NB4 (cell line): ENCODE measurements at regions not wholly inside any gene's neighbourhood (a gene's known extent, or its start where the extent isn't known, plus 50 kb on each side); places are given as distances from the start of the nearest gene placed in this dataset.

Experiments
- MYC ChIP-seq: IDR thresholded peaks from 2 replicates; pipeline ENCODE4 v1.6.1; 2011; ENCODE audit warnings: low read depth, low read length
- TF ChIP-seq, protein P1 (sequence below): IDR thresholded peaks from one replicate; pipeline ENCODE4 v1.5.1; 2012; ENCODE audit warnings: low read depth, low read length

DNA sequence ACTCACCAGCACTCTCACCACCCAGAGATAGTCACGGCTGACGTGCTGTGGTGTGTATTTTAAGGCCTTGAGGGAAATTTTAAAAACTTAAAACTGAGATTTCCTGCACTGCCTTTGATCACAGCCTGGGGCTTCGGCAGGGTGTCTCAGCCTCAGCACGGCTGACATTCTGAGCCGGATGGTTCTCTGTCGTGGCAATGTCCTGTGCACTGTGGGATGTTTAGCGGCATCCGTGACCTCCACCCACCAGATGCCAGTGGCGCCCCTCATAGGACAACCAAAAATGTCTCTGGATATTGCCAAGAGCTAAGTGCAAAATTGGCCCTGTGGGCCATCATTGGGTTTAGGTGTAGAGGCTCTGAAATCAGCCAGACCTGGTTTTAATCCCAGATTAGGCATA is 142.2 kb upstream of the KCNG1 start:
- TF ChIP-seq, protein P1, sequence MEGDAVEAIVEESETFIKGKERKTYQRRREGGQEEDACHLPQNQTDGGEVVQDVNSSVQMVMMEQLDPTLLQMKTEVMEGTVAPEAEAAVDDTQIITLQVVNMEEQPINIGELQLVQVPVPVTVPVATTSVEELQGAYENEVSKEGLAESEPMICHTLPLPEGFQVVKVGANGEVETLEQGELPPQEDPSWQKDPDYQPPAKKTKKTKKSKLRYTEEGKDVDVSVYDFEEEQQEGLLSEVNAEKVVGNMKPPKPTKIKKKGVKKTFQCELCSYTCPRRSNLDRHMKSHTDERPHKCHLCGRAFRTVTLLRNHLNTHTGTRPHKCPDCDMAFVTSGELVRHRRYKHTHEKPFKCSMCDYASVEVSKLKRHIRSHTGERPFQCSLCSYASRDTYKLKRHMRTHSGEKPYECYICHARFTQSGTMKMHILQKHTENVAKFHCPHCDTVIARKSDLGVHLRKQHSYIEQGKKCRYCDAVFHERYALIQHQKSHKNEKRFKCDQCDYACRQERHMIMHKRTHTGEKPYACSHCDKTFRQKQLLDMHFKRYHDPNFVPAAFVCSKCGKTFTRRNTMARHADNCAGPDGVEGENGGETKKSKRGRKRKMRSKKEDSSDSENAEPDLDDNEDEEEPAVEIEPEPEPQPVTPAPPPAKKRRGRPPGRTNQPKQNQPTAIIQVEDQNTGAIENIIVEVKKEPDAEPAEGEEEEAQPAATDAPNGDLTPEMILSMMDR, result no peak
- TF ChIP-seq MYC, result no peak
